Suprapubic skin (tissue), 3 donors: ENCODE measurements at regions not wholly inside any gene's neighbourhood (a gene's known extent, or its start where the extent isn't known, plus 50 kb on each side); places are given as distances from the start of the nearest gene placed in this dataset.

Experiments
- CTCF ChIP-seq, 2 donors: fragments of 200-600 bp in 1 of 2; fragments of 450-650 bp in 1 of 2; sonication (generic) in 1 of 2; IDR thresholded peaks; one replicate each; pipeline ENCODE4 v1.5.1; 2016 to 2019; ENCODE audit warnings: antibody characterized with exemption in 2 of 2, mild to moderate bottlenecking in 1 of 2, moderate library complexity in 1 of 2
- EP300 ChIP-seq: sonication (generic); formaldehyde crosslinking; IDR thresholded peaks from one replicate; pipeline ENCODE4 v1.6.1; 2017; ENCODE audit warnings: antibody characterized with exemption
- POLR2A ChIP-seq, 2 donors: fragments of 450-650 bp; IDR thresholded peaks; one replicate each; pipeline ENCODE4 v1.6.1; 2017; ENCODE audit warnings: antibody characterized with exemption in 2 of 2, mild to moderate bottlenecking in 2 of 2, moderate library complexity in 2 of 2

DNA sequence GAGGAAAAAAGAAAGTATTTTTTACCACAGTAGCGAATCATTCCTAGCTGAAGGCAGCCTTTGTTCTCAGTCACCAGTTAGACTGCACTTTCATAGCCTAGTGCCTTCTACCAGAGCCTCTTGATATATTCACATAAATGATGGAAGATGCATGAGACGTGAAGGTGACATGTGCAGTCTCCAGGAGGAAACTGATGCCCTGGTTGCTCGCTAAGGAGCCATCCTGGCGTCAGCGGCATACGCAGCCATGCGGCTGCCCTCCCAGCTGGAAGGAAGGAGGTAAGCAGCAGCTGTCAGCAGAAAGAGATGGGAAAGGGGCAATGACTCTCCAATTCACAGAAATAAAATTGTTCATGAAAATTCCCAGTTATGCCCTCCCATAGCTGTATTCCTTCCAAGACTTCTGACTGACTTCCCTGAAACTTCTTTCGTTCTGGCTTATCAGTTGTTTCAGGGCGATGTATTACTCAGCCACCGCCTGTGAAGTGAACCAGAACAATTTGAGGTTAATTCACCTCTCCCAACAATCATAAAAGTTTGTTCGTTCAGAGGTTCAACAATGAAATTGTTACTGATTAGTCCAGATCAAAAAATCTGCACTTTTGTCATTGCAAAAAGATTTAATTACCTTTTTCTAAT is 331.2 kb downstream of the NR2F1-AS1 start:
- TF ChIP-seq CTCF (IDR thresholded peaks at IDR 0.05) (no peak), EP300 (no peak), POLR2A (IDR thresholded peaks at IDR 0.05) (no peak)
